ENCODE measurements at regions not wholly inside any gene's neighbourhood (a gene's known extent, or its start where the extent isn't known, plus 50 kb on each side); places are given as distances from the start of the nearest gene placed in this dataset.
"Not testable (repeated sequence)": the region's sequence is repeated elsewhere in the genome, so short reads cannot be mapped to it uniquely, and the experiment has no call there.

- in situ Hi-C loops (cut with MboI; ENCODE audit: low pct_unique_long_range_greater_than_20kb, low sequenced_read_pairs), result no loop called here
- no peak for DNase-seq
Observed at GRCh38 chr5:39678534-39678933, 253.8 kb upstream of the DAB2 start.

GRCh38 chr5:39675676-39676075, 250.9 kb upstream of the DAB2 start:
- DNase-seq, result no peak
- in situ Hi-C loops (cut with MboI; ENCODE audit: low pct_unique_long_range_greater_than_20kb, low sequenced_read_pairs), result no loop called here

GRCh38 chr5:39674209-39675082, 249.7 kb upstream of the DAB2 start:
- in situ Hi-C loops (cut with MboI; ENCODE audit: low pct_unique_long_range_greater_than_20kb, low sequenced_read_pairs), result no loop called here
- DNase-seq, result no peak

GRCh38 chr5:39671561-39671961, 246.8 kb upstream of the DAB2 start:
- DNase-seq, result no peak
- in situ Hi-C loops (cut with MboI; ENCODE audit: low pct_unique_long_range_greater_than_20kb, low sequenced_read_pairs), result no loop called here

- DNase-seq, result no peak
- in situ Hi-C loops (cut with MboI; ENCODE audit: low pct_unique_long_range_greater_than_20kb, low sequenced_read_pairs), result no loop called here
Observed at GRCh38 chr5:39670955-39671354, 246.2 kb upstream of the DAB2 start.

- in situ Hi-C loops (cut with MboI; ENCODE audit: low pct_unique_long_range_greater_than_20kb, low sequenced_read_pairs), result no loop called here
- no peak for DNase-seq
Observed at GRCh38 chr5:39670391-39670790, 245.6 kb upstream of the DAB2 start.

GRCh38 chr5:39668980-39669379, 244.2 kb upstream of the DAB2 start:
- no peak for DNase-seq
- in situ Hi-C loops (cut with MboI; ENCODE audit: low pct_unique_long_range_greater_than_20kb, low sequenced_read_pairs), result no loop called here

GRCh38 chr5:39665328-39665727, 240.5 kb upstream of the DAB2 start:
- DNase-seq, result no peak
- in situ Hi-C loops (cut with MboI; ENCODE audit: low pct_unique_long_range_greater_than_20kb, low sequenced_read_pairs), result no loop called here

GRCh38 chr5:39662945-39663344, 238.2 kb upstream of the DAB2 start:
- DNase-seq, result no peak
- in situ Hi-C loops (cut with MboI; ENCODE audit: low pct_unique_long_range_greater_than_20kb, low sequenced_read_pairs), result no loop called here

- no peak for DNase-seq
- in situ Hi-C loops (cut with MboI; ENCODE audit: low pct_unique_long_range_greater_than_20kb, low sequenced_read_pairs), result no loop called here
Observed at GRCh38 chr5:39661026-39661779, 236.4 kb upstream of the DAB2 start.

- no peak for DNase-seq
- in situ Hi-C loops (cut with MboI; ENCODE audit: low pct_unique_long_range_greater_than_20kb, low sequenced_read_pairs), result no loop called here
Observed at GRCh38 chr5:39660020-39660419, 235.2 kb upstream of the DAB2 start.

GRCh38 chr5:39658866-39659265, 234.1 kb upstream of the DAB2 start:
- in situ Hi-C loops (cut with MboI; ENCODE audit: low pct_unique_long_range_greater_than_20kb, low sequenced_read_pairs), result no loop called here

GRCh38 chr5:39657943-39658342, 233.2 kb upstream of the DAB2 start:
- in situ Hi-C loops (cut with MboI; ENCODE audit: low pct_unique_long_range_greater_than_20kb, low sequenced_read_pairs), result no loop called here

More at GRCh38 chr5:39658866-39659265, 234.1 kb upstream of the DAB2 start:
- DNase-seq, result no peak

GRCh38 chr5:39656600-39656999, 231.8 kb upstream of the DAB2 start:
- no peak for DNase-seq
- in situ Hi-C loops (cut with MboI; ENCODE audit: low pct_unique_long_range_greater_than_20kb, low sequenced_read_pairs), result no loop called here

More at GRCh38 chr5:39657943-39658342, 233.2 kb upstream of the DAB2 start:
- DNase-seq, result no peak

GRCh38 chr5:39654715-39655114, 229.9 kb upstream of the DAB2 start:
- DNase-seq, result no peak

GRCh38 chr5:39652481-39652880, 227.7 kb upstream of the DAB2 start:
- DNase-seq; in situ Hi-C loops (cut with MboI; ENCODE audit: low pct_unique_long_range_greater_than_20kb, low sequenced_read_pairs): not testable (repeated sequence)

More at GRCh38 chr5:39654715-39655114, 229.9 kb upstream of the DAB2 start:
- in situ Hi-C loops (cut with MboI; ENCODE audit: low pct_unique_long_range_greater_than_20kb, low sequenced_read_pairs), result no loop called here

- DNase-seq, result no peak
- in situ Hi-C loops (cut with MboI; ENCODE audit: low pct_unique_long_range_greater_than_20kb, low sequenced_read_pairs), result no loop called here
Observed at GRCh38 chr5:39652036-39652435, 227.3 kb upstream of the DAB2 start.

GRCh38 chr5:39650008-39650762, 225.4 kb upstream of the DAB2 start:
- no peak for DNase-seq
- in situ Hi-C loops (cut with MboI; ENCODE audit: low pct_unique_long_range_greater_than_20kb, low sequenced_read_pairs), result no loop called here

GRCh38 chr5:39648848-39649227, 224.1 kb upstream of the DAB2 start:
- in situ Hi-C loops (cut with MboI; ENCODE audit: low pct_unique_long_range_greater_than_20kb, low sequenced_read_pairs), result no loop called here
- no peak for DNase-seq

Measured in KBM-7 (cell line).